K562 (cell line): ENCODE measurements at regions not wholly inside any gene's neighbourhood (a gene's known extent, or its start where the extent isn't known, plus 50 kb on each side); places are given as distances from the start of the nearest gene placed in this dataset.

Source experiments
- HMG20A ChIP-seq: fragments of 450-650 bp; formaldehyde crosslinking; conservative IDR thresholded peaks from 2 replicates; pipeline ENCODE4 v1.4.0; 2020; ENCODE audit warnings: mild to moderate bottlenecking, mixed read lengths
- PHF21A ChIP-seq: fragments of 450-650 bp; IDR thresholded peaks from 2 replicates; pipeline ENCODE4 v1.6.1; 2017; ENCODE audit warnings: low read depth, borderline replicate concordance
- STAT5B ChIP-seq: fragments of 250-450 bp; sonication (Bioruptor Pico); IDR thresholded peaks from 2 replicates; pipeline ENCODE4 v1.8.0; 2021; ENCODE audit warnings: mild to moderate bottlenecking, inconsistent platforms
- TF ChIP-seq, protein P1 (sequence below), 2 experiments: fragments of 450-650 bp in 1 of 2; sonication (generic) in 1 of 2; formaldehyde crosslinking; conservative IDR thresholded peaks; 2 replicates each; pipeline versions ENCODE4 v1.4.0 to v1.8.1; 2020 to 2022; ENCODE audit warnings: mild to moderate bottlenecking in 1 of 2, missing genetic modification reagents in 1 of 2
- TF ChIP-seq, protein P2 (sequence below): fragments of 250-450 bp; sonication (Bioruptor Pico); IDR thresholded peaks from 2 replicates; pipeline ENCODE4 v1.4.0; 2020; ENCODE audit warnings: mild to moderate bottlenecking
- TF ChIP-seq, protein P3 (sequence below), 3 experiments: IDR thresholded peaks in 2 of 3; conservative IDR thresholded peaks in 1 of 3; 2 replicates each; pipeline ENCODE4 v1.5.1; 2011 to 2012; ENCODE audit warnings: low read length in 3 of 3, mild to moderate bottlenecking in 3 of 3, control low read depth in 2 of 3, improper control_type of control experiment in 1 of 3, inconsistent platforms in 1 of 3, low read depth in 1 of 3, mixed read lengths in 1 of 3, moderate library complexity in 1 of 3; ENCODE audit not compliant: insufficient read depth in 2 of 3
- TF ChIP-seq, protein P4 (sequence below): fragments of 250-450 bp; sonication (Bioruptor Pico); IDR thresholded peaks from 2 replicates; pipeline ENCODE4 v1.8.0; 2021; ENCODE audit warnings: moderate library complexity, mild to moderate bottlenecking, inconsistent platforms

DNA sequence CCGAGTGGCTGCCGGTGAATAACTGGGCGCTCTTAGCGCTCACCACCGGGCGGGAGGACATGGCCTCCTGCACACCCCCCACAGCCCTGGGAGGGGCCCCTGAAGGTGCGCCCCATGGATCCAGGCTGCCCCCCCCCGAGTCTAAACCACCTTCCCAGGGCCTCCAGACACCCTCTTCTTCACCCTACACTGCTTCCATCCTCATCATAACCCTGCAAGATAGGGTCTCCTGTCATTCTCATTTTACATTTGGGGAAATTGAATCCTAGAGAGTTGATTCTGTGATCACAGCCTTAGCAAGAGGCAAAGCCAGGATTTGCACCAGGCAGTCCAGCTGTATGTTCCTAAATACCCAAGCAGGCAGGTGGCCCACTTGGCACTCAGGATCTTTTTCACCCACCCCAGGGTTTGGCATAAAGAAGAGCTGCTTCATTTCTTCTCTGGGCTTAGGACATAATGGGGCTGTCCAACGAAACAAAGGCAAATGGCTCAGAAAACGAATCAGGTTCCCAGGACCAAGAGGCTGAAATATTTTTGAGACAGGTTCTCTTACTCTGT lies 110.8 kb downstream of the PTPRS start:
- TF ChIP-seq PHF21A = no peak
- TF ChIP-seq HMG20A (CRISPR knock-in tag) = no peak
- TF ChIP-seq, protein P1, sequence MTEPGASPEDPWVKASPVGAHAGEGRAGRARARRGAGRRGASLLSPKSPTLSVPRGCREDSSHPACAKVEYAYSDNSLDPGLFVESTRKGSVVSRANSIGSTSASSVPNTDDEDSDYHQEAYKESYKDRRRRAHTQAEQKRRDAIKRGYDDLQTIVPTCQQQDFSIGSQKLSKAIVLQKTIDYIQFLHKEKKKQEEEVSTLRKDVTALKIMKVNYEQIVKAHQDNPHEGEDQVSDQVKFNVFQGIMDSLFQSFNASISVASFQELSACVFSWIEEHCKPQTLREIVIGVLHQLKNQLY (CRISPR knock-in tag; conservative IDR thresholded peaks at IDR 0.05) = no peak
- TF ChIP-seq, protein P2, sequence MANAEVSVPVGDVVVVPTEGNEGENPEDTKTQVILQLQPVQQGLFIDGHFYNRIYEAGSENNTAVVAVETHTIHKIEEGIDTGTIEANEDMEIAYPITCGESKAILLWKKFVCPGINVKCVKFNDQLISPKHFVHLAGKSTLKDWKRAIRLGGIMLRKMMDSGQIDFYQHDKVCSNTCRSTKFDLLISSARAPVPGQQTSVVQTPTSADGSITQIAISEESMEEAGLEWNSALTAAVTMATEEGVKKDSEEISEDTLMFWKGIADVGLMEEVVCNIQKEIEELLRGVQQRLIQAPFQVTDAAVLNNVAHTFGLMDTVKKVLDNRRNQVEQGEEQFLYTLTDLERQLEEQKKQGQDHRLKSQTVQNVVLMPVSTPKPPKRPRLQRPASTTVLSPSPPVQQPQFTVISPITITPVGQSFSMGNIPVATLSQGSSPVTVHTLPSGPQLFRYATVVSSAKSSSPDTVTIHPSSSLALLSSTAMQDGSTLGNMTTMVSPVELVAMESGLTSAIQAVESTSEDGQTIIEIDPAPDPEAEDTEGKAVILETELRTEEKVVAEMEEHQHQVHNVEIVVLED (CRISPR knock-in tag) = no peak
- TF ChIP-seq, protein P3, sequence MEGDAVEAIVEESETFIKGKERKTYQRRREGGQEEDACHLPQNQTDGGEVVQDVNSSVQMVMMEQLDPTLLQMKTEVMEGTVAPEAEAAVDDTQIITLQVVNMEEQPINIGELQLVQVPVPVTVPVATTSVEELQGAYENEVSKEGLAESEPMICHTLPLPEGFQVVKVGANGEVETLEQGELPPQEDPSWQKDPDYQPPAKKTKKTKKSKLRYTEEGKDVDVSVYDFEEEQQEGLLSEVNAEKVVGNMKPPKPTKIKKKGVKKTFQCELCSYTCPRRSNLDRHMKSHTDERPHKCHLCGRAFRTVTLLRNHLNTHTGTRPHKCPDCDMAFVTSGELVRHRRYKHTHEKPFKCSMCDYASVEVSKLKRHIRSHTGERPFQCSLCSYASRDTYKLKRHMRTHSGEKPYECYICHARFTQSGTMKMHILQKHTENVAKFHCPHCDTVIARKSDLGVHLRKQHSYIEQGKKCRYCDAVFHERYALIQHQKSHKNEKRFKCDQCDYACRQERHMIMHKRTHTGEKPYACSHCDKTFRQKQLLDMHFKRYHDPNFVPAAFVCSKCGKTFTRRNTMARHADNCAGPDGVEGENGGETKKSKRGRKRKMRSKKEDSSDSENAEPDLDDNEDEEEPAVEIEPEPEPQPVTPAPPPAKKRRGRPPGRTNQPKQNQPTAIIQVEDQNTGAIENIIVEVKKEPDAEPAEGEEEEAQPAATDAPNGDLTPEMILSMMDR (IDR thresholded peaks at IDR 0.05 in 2 of 3, conservative IDR thresholded peaks at IDR 0.05 in 1 of 3; ENCODE audit: insufficient read depth in 2 of 3, low read depth in 1 of 3, low read length in 3 of 3) = no peak
- TF ChIP-seq, protein P4, sequence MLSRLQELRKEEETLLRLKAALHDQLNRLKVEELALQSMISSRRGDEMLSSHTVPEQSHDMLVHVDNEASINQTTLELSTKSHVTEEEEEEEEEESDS = no peak
- TF ChIP-seq STAT5B (CRISPR knock-in tag) = no peak
